AG04449 (cell line): ENCODE measurements at regions not wholly inside any gene's neighbourhood (a gene's known extent, or its start where the extent isn't known, plus 50 kb on each side); places are given as distances from the start of the nearest gene placed in this dataset.

Source experiments
- CTCF ChIA-PET: fragments of 350-600 bp; formaldehyde crosslinking; extraction: SDS; loops from one replicate; lab custom pipeline; 2021; ENCODE audit warnings: antibody characterized with exemption; lab: Yijun Ruan, JAX
- POLR2A ChIA-PET: fragments of 400-600, 350-600 bp; formaldehyde crosslinking; extraction: SDS; loops from one replicate; lab custom pipeline; 2020; ENCODE audit warnings: antibody characterized with exemption, inconsistent platforms; lab: Yijun Ruan, JAX
- DNase-seq: peaks from one replicate; pipeline ENCODE4 v3.0.0-alpha.2; 2010; ENCODE audit warnings: low read depth, low spot score
- H3K4me3 ChIP-seq: 2 replicates; pipeline ENCODE4 v1.5.1; 2011; ENCODE audit warnings: low read depth, mild to moderate bottlenecking, control low read depth, low read length
- CTCF ChIP-seq: IDR thresholded peaks from one replicate; pipeline ENCODE4 v1.5.1; 2011; ENCODE audit warnings: mild to moderate bottlenecking, moderate library complexity, low read length, control low read depth, inconsistent platforms; ENCODE audit not compliant: insufficient read depth; ENCODE audit errors: missing control alignments

- POLR2A ChIA-PET, result no interaction called here
- CTCF ChIA-PET, result no interaction called here
- TF ChIP-seq CTCF, result no peak
- H3K4me3 ChIP-seq, result no peak overlapping the region
- DNase-seq, result no peak
Measured at GRCh38 chr14:84040101-84040500, 1489.8 kb upstream of the FLRT2 start.

GRCh38 chr14:84041421-84041820 lies 1488.5 kb upstream of the FLRT2 start:
- POLR2A ChIA-PET, result no interaction called here
- no peak overlapping the region for H3K4me3 ChIP-seq
- CTCF ChIA-PET, result no interaction called here
- no peak for DNase-seq
- no peak for TF ChIP-seq CTCF

DNA sequence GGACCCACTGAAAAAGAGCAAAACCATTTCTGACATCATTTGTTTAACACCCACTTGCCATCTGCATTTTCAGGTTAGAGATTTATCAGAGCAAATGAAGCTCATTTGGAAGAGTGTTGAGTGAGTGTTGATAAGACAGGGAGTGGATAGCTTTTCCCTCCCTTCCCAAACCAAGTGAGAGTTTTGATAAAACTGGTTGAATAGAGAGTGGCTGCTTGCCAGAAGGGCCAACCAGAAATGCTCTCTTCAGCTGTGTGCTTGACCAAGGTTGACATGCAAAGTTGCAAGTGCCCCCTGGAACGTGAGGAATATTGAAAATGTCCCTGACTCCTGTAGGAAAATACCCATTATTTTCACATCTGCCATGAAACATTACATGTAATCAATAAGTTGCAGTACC lies 1487.0 kb upstream of the FLRT2 start:
- no peak for DNase-seq
- no peak overlapping the region for H3K4me3 ChIP-seq
- no peak for TF ChIP-seq CTCF
- CTCF ChIA-PET, result no interaction called here
- POLR2A ChIA-PET, result no interaction called here

- no peak overlapping the region for H3K4me3 ChIP-seq
- no peak for DNase-seq
- no peak for TF ChIP-seq CTCF
- ChIA-PET POLR2A (no interaction called here), CTCF (no interaction called here)
Measured at GRCh38 chr14:84064316-84065125, 1465.4 kb upstream of the FLRT2 start.

GRCh38 chr14:84065811-84066210 lies 1464.1 kb upstream of the FLRT2 start:
- POLR2A ChIA-PET, result no interaction called here
- DNase-seq, result no peak
- CTCF ChIA-PET, result no interaction called here

GRCh38 chr14:84068288-84068687 lies 1461.7 kb upstream of the FLRT2 start:
- no peak for TF ChIP-seq CTCF
- no peak overlapping the region for H3K4me3 ChIP-seq
- POLR2A ChIA-PET, result no interaction called here
- CTCF ChIA-PET, result no interaction called here
- no peak for DNase-seq

More at GRCh38 chr14:84065811-84066210, 1464.1 kb upstream of the FLRT2 start:
- H3K4me3 ChIP-seq, result no peak overlapping the region
- TF ChIP-seq CTCF, result no peak
